Glutamatergic neuron (in vitro differentiated cells): ENCODE measurements at regions not wholly inside any gene's neighbourhood (a gene's known extent, or its start where the extent isn't known, plus 50 kb on each side); places are given as distances from the start of the nearest gene placed in this dataset.

Experiments
- DNase-seq: peaks from one replicate; pipeline ENCODE4 v3.0.0; 2022
- H3K27ac Mint-ChIP-seq: one replicate; pipeline ENCODE4 v1.8.0; 2020; ENCODE audit warnings: mild to moderate bottlenecking, mixed read lengths, inconsistent platforms; ENCODE audit not compliant: unreplicated experiment
- H3K27me3 Mint-ChIP-seq: one replicate; pipeline ENCODE4 v1.8.0; 2020; ENCODE audit warnings: mild to moderate bottlenecking, moderate library complexity, mixed read lengths, inconsistent platforms; ENCODE audit not compliant: unreplicated experiment
- H3K36me3 Mint-ChIP-seq: one replicate; pipeline ENCODE4 v1.8.0; 2020; ENCODE audit warnings: mild to moderate bottlenecking, mixed read lengths, inconsistent platforms; ENCODE audit not compliant: unreplicated experiment
- H3K4me1 Mint-ChIP-seq: one replicate; pipeline ENCODE4 v1.8.0; 2020; ENCODE audit warnings: mild to moderate bottlenecking, low read depth, mixed read lengths, inconsistent platforms; ENCODE audit not compliant: unreplicated experiment
- H3K4me3 Mint-ChIP-seq: one replicate; pipeline ENCODE4 v1.8.0; 2020; ENCODE audit warnings: mild to moderate bottlenecking, mixed read lengths, inconsistent platforms; ENCODE audit not compliant: unreplicated experiment
- H3K9me3 Mint-ChIP-seq: one replicate; pipeline ENCODE4 v1.8.0; 2020; ENCODE audit warnings: mild to moderate bottlenecking, moderate library complexity, mixed read lengths, inconsistent platforms; ENCODE audit not compliant: unreplicated experiment
- TF ChIP-seq, protein P1 (sequence below): fragments of 200-600 bp; sonication (generic); IDR thresholded peaks from one replicate; pipeline ENCODE4 v1.5.0; 2021; ENCODE audit not compliant: partially characterized antibody, unreplicated experiment

DNA sequence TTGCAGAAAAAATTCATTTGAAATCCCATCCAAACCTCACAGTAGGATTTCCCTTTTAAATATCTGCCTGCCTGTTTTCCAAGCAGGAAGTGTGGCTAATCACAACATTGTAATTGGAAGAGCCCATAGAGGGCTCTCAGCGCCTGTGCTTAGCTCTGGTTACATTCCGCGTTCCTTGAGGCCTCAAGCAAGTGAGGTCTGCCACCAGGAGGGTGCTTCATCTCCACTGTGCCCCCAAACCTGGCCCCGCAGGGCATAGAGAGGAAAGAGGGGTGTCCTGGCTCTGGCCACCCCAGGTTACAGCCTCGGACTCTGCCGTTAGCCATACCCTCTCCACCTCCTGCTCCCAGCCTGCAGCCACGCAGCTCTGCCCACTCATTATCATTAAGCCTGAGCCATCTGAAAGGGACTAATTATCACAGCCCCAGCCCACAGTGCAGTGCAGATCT is 214.8 kb downstream of the SP3 start:
- Mint-ChIP-seq H3K27me3 (peaks cover 12% of the 10 kb centered on the region), H3K4me1 (peaks cover 26% of the 10 kb centered on the region), H3K36me3 (no peaks in the 10 kb centered on the region), H3K27ac (no peak overlapping the region), H3K9me3 (peaks cover 14% of the 10 kb centered on the region), H3K4me3 (no peak overlapping the region)
- TF ChIP-seq, protein P1, sequence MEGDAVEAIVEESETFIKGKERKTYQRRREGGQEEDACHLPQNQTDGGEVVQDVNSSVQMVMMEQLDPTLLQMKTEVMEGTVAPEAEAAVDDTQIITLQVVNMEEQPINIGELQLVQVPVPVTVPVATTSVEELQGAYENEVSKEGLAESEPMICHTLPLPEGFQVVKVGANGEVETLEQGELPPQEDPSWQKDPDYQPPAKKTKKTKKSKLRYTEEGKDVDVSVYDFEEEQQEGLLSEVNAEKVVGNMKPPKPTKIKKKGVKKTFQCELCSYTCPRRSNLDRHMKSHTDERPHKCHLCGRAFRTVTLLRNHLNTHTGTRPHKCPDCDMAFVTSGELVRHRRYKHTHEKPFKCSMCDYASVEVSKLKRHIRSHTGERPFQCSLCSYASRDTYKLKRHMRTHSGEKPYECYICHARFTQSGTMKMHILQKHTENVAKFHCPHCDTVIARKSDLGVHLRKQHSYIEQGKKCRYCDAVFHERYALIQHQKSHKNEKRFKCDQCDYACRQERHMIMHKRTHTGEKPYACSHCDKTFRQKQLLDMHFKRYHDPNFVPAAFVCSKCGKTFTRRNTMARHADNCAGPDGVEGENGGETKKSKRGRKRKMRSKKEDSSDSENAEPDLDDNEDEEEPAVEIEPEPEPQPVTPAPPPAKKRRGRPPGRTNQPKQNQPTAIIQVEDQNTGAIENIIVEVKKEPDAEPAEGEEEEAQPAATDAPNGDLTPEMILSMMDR: no peak
- peak; percentile 28 for DNase-seq

DNA sequence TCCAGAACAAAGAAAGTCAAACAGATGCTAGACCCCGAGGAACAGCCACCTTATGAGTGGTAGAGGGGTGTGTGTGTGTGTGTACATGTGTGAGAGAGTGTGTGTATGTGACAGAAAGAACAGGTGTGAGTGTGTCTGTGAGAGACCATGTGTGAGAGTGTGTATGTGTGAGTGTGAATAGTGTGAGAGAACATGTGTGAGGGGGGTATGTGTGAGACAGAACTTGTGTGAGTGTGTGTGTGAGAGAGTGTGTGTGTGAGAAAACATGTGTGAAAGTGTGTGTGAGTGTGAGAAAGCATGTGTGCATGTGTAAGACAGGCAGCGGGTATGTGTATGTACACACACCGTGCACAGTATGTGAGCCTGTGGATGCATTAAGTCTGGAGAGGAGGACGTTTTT is 214.3 kb downstream of the SP3 start:
- no peak overlapping the region for H3K27ac Mint-ChIP-seq
- peaks cover 14% of the 10 kb centered on the region for H3K9me3 Mint-ChIP-seq
- peaks cover 12% of the 10 kb centered on the region for H3K27me3 Mint-ChIP-seq
- no peak for DNase-seq
- H3K4me1 Mint-ChIP-seq: peaks cover 26% of the 10 kb centered on the region
- H3K36me3 Mint-ChIP-seq: no peaks in the 10 kb centered on the region
- no peak overlapping the region for H3K4me3 Mint-ChIP-seq
- TF ChIP-seq, protein P1: no peak

DNA sequence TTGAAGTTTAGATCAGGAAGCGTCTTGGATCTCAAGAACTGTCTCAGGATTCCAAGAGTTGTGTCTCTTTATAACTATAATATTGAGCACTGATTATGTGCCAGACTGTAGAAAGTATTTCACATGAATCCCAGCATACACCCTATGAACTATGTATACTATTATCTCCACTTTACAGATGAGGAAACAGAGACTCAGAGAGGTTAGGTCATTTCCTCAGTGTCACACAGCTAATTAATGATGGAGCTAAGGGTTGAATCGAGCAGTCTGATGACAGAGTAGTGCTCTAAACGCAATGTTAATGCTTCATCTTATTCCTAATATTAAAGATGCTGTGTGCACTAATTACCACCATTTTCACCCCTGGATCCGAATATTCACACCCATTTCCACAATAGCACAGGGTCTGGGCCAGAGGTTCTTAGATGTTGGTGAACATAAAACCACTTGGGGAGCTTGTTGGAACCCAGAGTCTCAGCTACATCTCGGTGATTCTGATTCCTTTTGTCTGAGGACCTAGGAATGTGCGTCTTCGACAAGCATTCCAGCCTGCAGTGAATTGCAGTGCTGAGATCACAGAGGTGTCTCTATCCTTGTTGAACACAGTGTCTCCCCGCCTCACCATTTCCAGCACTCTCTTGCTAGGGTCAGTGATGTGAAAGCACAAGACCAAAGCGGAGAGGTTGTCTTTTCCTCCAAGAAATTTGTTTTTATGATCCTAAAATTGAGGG is 213.8 kb downstream of the SP3 start:
- no peak overlapping the region for H3K4me3 Mint-ChIP-seq
- H3K36me3 Mint-ChIP-seq: no peaks in the 10 kb centered on the region
- H3K27ac Mint-ChIP-seq: no peak overlapping the region
- H3K27me3 Mint-ChIP-seq: peaks cover 10% of the 10 kb centered on the region
- H3K9me3 Mint-ChIP-seq: peaks cover 13% of the 10 kb centered on the region
- TF ChIP-seq, protein P1: no peak
- no peak for DNase-seq
- peaks cover 22% of the 10 kb centered on the region for H3K4me1 Mint-ChIP-seq

DNA sequence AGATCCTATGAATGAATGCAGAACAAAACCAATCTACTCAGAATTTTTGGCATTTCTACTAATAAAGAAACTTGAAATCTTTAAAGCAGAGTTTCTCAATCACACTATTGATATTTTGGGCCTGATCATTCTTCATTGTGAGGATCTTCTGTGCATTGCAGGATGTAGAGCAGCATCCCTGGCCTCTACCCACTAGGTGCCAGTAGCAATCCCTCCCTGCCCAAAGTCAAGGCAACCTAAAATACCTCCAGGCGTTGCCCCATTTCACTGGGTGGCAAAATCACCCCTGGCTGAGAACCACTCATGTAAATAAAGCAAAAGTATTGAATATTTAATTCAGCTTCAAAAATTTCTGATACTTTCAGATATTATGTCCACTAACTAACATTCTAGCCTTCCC is 213.0 kb downstream of the SP3 start:
- Mint-ChIP-seq H3K27ac (no peak overlapping the region), H3K9me3 (peaks cover 5% of the 10 kb centered on the region), H3K27me3 (peaks cover 2% of the 10 kb centered on the region), H3K36me3 (no peaks in the 10 kb centered on the region), H3K4me3 (no peak overlapping the region), H3K4me1 (peaks cover 14% of the 10 kb centered on the region)
- TF ChIP-seq, protein P1: no peak
- no peak for DNase-seq

DNA sequence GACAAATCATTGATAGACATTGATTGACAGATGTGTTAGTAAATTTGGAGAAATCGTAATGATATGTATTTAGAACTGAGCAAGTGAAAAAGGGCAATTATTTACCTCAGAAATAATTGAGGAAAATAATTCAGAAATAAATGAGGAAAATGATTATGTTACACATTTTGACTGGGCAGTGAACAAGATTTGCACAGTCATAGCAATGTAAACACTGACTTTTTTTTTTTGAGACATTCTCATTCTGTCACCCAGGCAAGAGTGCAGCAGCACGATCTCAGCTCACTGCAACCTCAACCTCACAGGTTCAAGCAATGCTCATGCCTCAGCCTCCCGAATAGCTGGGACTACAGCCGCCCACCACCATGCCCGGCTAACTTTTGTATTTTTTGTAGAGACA is 211.7 kb downstream of the SP3 start:
- Mint-ChIP-seq H3K4me3 (no peak overlapping the region), H3K36me3 (no peaks in the 10 kb centered on the region), H3K9me3 (peaks cover 2% of the 10 kb centered on the region), H3K27me3 (peaks cover 2% of the 10 kb centered on the region), H3K4me1 (peaks cover 12% of the 10 kb centered on the region), H3K27ac (no peak overlapping the region)
- TF ChIP-seq, protein P1: no peak
- no peak for DNase-seq
